ENCODE measurements at regions not wholly inside any gene's neighbourhood (a gene's known extent, or its start where the extent isn't known, plus 50 kb on each side); places are given as distances from the start of the nearest gene placed in this dataset.

DNA sequence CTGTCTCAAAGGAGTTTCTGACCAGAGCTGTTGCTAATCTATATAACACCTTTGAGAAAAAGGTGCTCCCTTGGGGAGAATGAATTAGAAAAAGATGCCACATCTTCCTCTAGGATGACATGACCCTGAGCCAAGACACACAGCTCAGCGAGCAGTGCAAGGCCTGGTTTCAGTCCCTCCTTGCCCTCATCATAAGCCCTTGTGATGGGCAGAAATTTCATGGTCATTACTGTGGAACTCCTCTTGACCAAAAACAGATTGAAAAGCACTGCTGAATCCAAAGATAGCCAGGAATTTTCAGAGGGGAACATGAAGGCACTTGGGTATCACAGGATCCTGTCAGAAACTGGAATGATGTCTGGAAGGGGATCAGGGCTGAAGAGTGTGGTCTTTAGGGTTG, 74.1 kb upstream of the IRX6 start:
- ChIA-PET POLR2A (no interaction called here), CTCF (interaction anchor here (2.0 kb wide), 1 partner anchor 8 kb away, joined by 14 read pairs; no protein-coding TSS in a partner anchor)
- H3K4me3 ChIP-seq (ENCODE audit: low read depth, low read length), result no peak overlapping the region
- TF ChIP-seq, protein P1, sequence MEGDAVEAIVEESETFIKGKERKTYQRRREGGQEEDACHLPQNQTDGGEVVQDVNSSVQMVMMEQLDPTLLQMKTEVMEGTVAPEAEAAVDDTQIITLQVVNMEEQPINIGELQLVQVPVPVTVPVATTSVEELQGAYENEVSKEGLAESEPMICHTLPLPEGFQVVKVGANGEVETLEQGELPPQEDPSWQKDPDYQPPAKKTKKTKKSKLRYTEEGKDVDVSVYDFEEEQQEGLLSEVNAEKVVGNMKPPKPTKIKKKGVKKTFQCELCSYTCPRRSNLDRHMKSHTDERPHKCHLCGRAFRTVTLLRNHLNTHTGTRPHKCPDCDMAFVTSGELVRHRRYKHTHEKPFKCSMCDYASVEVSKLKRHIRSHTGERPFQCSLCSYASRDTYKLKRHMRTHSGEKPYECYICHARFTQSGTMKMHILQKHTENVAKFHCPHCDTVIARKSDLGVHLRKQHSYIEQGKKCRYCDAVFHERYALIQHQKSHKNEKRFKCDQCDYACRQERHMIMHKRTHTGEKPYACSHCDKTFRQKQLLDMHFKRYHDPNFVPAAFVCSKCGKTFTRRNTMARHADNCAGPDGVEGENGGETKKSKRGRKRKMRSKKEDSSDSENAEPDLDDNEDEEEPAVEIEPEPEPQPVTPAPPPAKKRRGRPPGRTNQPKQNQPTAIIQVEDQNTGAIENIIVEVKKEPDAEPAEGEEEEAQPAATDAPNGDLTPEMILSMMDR (IDR thresholded peaks at IDR 0.05; ENCODE audit: insufficient read depth, low read length, missing control alignments), result no peak
- no peak for DNase-seq (ENCODE audit: low read depth, low spot score)

GRCh38 chr16:55250701-55251100, 73.3 kb upstream of the IRX6 start:
- DNase-seq (ENCODE audit: low read depth, low spot score), result no peak
- CTCF ChIA-PET, result no interaction called here
- TF ChIP-seq, protein P1 (IDR thresholded peaks at IDR 0.05; ENCODE audit: insufficient read depth, low read length, missing control alignments), result no peak

GRCh38 chr16:55251151-55251550, 72.9 kb upstream of the IRX6 start:
- TF ChIP-seq, protein P1 (IDR thresholded peaks at IDR 0.05; ENCODE audit: insufficient read depth, low read length, missing control alignments), result no peak
- no peak for DNase-seq (ENCODE audit: low read depth, low spot score)
- ChIA-PET POLR2A (no interaction called here), CTCF (no interaction called here)
- H3K4me3 ChIP-seq (ENCODE audit: low read depth, low read length), result no peak overlapping the region

More at GRCh38 chr16:55250701-55251100, 73.3 kb upstream of the IRX6 start:
- no peak overlapping the region for H3K4me3 ChIP-seq (ENCODE audit: low read depth, low read length)
- POLR2A ChIA-PET, result no interaction called here

DNA sequence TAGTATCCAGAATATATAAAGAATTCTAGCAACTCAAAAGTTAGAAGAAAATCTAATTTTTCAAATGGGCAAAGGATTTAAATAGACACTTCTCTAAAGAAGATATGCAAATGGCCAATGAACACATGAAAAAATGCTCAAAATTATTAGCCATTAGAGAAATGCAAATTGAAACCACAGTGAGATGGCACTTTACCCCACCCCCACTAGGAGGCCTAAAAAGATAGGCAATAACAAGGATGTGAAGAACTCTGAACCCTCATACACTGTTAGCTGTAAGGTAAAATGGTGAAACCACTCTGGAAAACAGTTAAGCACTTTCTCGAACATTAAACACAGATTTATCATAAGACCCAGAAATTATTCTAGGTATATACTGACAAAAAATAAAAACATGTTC, 71.4 kb upstream of the IRX6 start:
- CTCF ChIA-PET, result no interaction called here
- TF ChIP-seq, protein P1 (IDR thresholded peaks at IDR 0.05; ENCODE audit: insufficient read depth, low read length, missing control alignments), result no peak
- DNase-seq (ENCODE audit: low read depth, low spot score), result no peak
- H3K4me3 ChIP-seq (ENCODE audit: low read depth, low read length), result no peak overlapping the region
- POLR2A ChIA-PET, result no interaction called here

DNA sequence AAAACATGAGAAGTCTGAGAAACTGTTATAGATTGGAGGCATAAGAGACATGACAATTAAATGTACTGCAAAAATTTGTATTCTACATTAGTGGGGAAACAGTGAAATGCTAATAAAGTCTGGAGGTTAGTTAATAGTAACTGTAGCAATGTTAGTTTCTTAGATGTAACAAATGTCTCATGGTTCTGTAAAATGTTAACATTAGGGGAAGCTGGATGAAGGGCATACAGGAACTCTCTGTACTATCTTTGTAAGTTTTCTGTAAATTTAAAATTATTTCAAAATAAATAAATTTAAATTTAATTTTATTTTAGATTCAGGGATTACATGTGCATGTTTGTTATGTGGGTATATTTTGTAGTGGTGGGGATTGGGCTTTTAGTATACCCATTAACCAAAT, 70.0 kb upstream of the IRX6 start:
- TF ChIP-seq, protein P1 (IDR thresholded peaks at IDR 0.05; ENCODE audit: insufficient read depth, low read length, missing control alignments), result no peak
- ChIA-PET POLR2A (no interaction called here), CTCF (no interaction called here)
- no peak for DNase-seq (ENCODE audit: low read depth, low spot score)
- no peak overlapping the region for H3K4me3 ChIP-seq (ENCODE audit: low read depth, low read length)

DNA sequence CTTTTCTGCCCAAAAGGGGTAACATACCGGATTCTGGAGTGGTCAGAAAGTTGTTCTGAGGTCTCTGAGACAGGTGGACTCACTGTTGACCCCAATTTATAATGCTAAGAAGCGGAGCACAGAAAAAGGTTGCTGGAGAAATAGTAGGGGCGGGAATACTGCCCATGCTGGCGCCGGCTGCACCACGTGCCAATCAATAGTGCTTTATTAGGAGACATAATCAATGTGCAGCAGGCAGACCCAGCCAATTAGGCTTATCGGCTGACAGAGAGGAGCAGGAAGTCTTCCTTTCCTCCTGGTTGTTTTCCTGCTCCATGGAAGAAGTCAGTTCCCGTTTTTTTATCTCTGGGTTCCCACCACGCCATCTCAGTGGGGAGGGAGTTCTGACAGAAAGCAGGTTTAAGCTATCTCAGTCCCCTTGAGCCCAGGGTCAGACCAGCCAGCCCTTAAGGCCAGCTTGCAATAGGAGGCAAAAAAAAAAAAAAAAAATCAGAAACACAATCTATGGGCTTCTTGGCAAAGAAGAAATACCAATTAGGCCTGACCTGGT, 68.2 kb upstream of the IRX6 start:
- TF ChIP-seq, protein P1 (IDR thresholded peaks at IDR 0.05; ENCODE audit: insufficient read depth, low read length, missing control alignments), result no peak
- DNase-seq (ENCODE audit: low read depth, low spot score), result no peak
- ChIA-PET CTCF (interaction anchor here (1.0 to 2.5 kb wide), 3 partner anchors 136 to 1482 kb away, joined by 3 to 7 read pairs (median 4); no protein-coding TSS in a partner anchor), POLR2A (no interaction called here)
- no peak overlapping the region for H3K4me3 ChIP-seq (ENCODE audit: low read depth, low read length)
